WERI-Rb-1 (cell line): ENCODE measurements at regions not wholly inside any gene's neighbourhood (a gene's known extent, or its start where the extent isn't known, plus 50 kb on each side); places are given as distances from the start of the nearest gene placed in this dataset.

Experiments
- DNase-seq: peaks from one replicate; pipeline ENCODE4 v3.0.0-alpha.2; 2020
- H3K27ac ChIP-seq: fragments of 250-450 bp; sonication (Bioruptor Pico); 2 replicates; pipeline ENCODE4 v1.5.1; 2020; ENCODE audit warnings: mild to moderate bottlenecking, moderate library complexity
- H3K27me3 ChIP-seq: fragments of 250-450 bp; sonication (Bioruptor Pico); 2 replicates; pipeline ENCODE4 v1.5.1; 2021; ENCODE audit warnings: mild to moderate bottlenecking, low read depth, moderate library complexity; ENCODE audit not compliant: insufficient read depth, severe bottlenecking
- H3K36me3 ChIP-seq: fragments of 250-450 bp; sonication (Bioruptor Pico); 2 replicates; pipeline ENCODE4 v1.5.1; 2020; ENCODE audit warnings: mild to moderate bottlenecking, moderate library complexity
- H3K4me3 ChIP-seq: 2 replicates; pipeline ENCODE4 v1.5.1; 2011; ENCODE audit warnings: low read depth, mild to moderate bottlenecking, control low read depth, low read length
- H3K9me3 ChIP-seq: fragments of 250-450 bp; sonication (Bioruptor Pico); 2 replicates; pipeline ENCODE4 v1.5.1; 2021; ENCODE audit warnings: mild to moderate bottlenecking, moderate library complexity; ENCODE audit not compliant: severe bottlenecking
- CTCF ChIP-seq: IDR thresholded peaks from 2 replicates; pipeline ENCODE4 v1.5.1; 2011; ENCODE audit warnings: low read depth, mild to moderate bottlenecking, control low read depth, inconsistent platforms, low read length

DNA sequence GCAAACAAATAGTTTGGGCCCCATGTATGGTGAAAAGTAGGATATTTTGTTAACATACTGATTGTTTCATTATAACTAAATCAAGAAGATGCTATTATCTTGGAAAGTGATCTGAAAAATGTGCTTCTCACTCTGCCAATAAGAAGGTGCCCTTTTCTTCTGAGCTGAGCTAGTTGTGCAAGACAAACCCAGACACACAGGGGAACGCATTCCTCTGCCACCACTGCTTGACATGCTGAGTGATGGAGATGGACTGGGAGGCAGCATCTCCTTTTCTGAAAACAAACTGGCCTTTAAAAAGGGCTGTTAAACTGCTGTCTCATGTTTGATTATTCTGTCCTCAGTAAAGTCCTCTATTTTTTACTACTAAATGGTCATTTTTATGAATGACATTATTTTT lies 1989.9 kb upstream of the CELF4 start:
- H3K9me3 ChIP-seq = no peaks in the 10 kb centered on the region
- no peak overlapping the region for H3K27ac ChIP-seq
- H3K36me3 ChIP-seq = no peaks in the 10 kb centered on the region
- no peak for DNase-seq
- no peak for TF ChIP-seq CTCF
- no peak overlapping the region for H3K4me3 ChIP-seq
- H3K27me3 ChIP-seq = no peaks in the 10 kb centered on the region

DNA sequence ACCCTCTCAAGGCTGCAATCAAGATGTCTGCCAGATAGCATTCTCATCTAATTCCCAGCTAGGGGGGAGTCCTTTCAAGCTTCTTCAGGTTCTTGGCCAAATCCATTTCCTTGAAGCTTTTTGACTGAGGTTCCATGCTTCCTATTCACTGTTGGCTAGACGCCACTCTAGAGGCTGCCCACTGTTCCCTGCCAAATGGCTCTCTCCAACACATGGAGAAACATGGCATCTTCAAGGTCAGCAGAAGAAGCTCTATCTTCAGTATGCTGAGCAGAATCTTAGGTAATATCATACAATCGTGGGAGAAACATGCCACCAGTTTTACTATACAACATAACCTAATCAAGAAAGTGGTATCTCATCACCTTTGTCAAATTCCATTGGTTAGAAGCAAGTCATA lies 1985.1 kb upstream of the CELF4 start:
- H3K9me3 ChIP-seq = no peaks in the 10 kb centered on the region
- DNase-seq = no peak
- TF ChIP-seq CTCF = no peak

GRCh38 chr18:39549144-39549543 lies 1983.5 kb upstream of the CELF4 start:
- H3K27me3 ChIP-seq = no peaks in the 10 kb centered on the region
- H3K9me3 ChIP-seq = no peaks in the 10 kb centered on the region
- H3K36me3 ChIP-seq = no peaks in the 10 kb centered on the region
- H3K27ac ChIP-seq = no peak overlapping the region
- no peak for DNase-seq
- no peak overlapping the region for H3K4me3 ChIP-seq
- no peak for TF ChIP-seq CTCF

More for the DNA sequence above, 1985.1 kb upstream of the CELF4 start:
- Histone ChIP-seq H3K27me3 (no peaks in the 10 kb centered on the region), H3K27ac (no peak overlapping the region), H3K4me3 (no peak overlapping the region), H3K36me3 (no peaks in the 10 kb centered on the region)

DNA sequence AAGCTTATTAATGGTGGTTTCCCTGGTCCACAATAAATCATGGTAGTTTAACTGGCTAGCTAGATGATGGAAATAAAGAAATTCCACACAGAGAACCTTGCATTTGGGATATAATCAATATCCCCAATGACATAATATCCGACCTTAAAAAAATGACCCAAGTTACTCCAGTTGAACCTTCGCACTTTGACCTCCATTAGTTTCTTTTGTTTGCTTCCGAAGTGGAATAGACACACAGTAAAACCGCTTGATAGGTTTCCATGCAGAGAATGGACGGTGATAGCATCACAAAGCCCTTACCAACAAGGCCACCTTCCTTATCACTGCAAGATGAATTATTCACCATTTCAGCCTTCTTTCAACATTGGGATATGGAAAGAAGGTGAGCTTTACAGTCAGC lies 1966.1 kb upstream of the CELF4 start:
- Histone ChIP-seq H3K4me3 (no peak overlapping the region), H3K27ac (no peak overlapping the region), H3K27me3 (no peaks in the 10 kb centered on the region), H3K9me3 (no peaks in the 10 kb centered on the region), H3K36me3 (no peaks in the 10 kb centered on the region)
- no peak for DNase-seq
- TF ChIP-seq CTCF = no peak

DNA sequence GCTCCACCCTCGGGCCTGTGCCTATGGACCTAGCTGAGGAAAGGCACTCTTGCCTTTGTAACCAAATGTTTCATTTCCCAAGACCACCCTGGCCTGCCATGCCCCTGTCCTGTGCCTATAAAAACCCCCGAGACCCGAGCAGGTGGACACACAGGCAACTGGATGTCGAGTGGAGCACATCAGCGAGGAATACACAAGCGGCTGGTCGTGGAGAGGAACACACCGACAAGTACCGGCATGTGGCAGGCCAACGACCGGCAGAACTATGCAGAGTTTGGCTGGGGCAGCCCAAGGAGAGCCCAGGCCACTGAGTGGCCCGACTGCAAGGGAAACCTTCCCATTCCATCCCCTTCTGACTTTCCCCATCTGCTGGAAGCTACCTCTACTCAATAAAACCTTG lies 1963.8 kb upstream of the CELF4 start:
- H3K4me3 ChIP-seq = no peak overlapping the region
- TF ChIP-seq CTCF = no peak
- DNase-seq = no peak
- no peaks in the 10 kb centered on the region for H3K27me3 ChIP-seq
- H3K9me3 ChIP-seq = no peaks in the 10 kb centered on the region
- H3K27ac ChIP-seq = no peak overlapping the region
- no peaks in the 10 kb centered on the region for H3K36me3 ChIP-seq

DNA sequence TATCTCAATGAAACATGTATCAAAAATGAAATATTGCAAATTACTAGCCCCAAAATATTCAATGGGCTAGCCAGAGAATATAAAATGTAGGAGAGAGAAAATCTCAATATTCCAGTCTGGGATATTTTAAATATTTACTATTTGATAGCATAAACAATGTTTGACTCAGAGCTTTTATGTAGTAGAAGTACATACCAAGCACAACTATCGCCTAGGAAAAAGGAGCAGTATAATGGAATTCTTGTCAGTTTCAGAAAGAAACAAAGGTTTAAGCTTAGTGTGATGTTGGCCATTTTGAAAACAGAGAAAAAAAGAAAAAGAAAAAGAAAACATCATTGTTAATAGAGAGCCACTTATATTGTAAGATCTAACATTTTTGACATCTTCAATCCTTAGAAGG lies 1961.9 kb upstream of the CELF4 start:
- TF ChIP-seq CTCF = no peak
- Histone ChIP-seq H3K36me3 (no peaks in the 10 kb centered on the region), H3K27ac (no peak overlapping the region), H3K4me3 (no peak overlapping the region), H3K9me3 (no peaks in the 10 kb centered on the region), H3K27me3 (no peaks in the 10 kb centered on the region)
- no peak for DNase-seq
